IMR-90 (cell line): ENCODE measurements at regions not wholly inside any gene's neighbourhood (a gene's known extent, or its start where the extent isn't known, plus 50 kb on each side); places are given as distances from the start of the nearest gene placed in this dataset.

Experiments
- ATAC-seq: fragments of 200-7000 bp; cut with Tn5 transposase; 2 replicates; pipeline ENCODE4 v1.9.1; 2020; ENCODE audit warnings: low read depth, mild to moderate bottlenecking, moderate library complexity
- BruUV-seq: library from RNA; stranded (reverse); fragments of 400-500 nt; replicated peaks from 2 replicates; lab custom pipeline; 2021; lab: Mats Ljungman, UMichigan
- CTCF ChIA-PET: fragments of 300-600 bp; formaldehyde crosslinking; extraction: SDS; loops from one replicate; lab custom pipeline; 2021; ENCODE audit warnings: antibody characterized with exemption; lab: Yijun Ruan, JAX
- POLR2A ChIA-PET: fragments of 300-600 bp; sonication (Branson Sonifier 250); formaldehyde crosslinking; loops from one replicate; lab custom pipeline; 2022; ENCODE audit warnings: antibody characterized with exemption; ENCODE audit not compliant: unreplicated experiment; lab: Charles Lee
- DNase-seq: peaks from one replicate; pipeline ENCODE4 v3.0.0; 2013
- H2AFZ ChIP-seq: replicated peaks from 2 replicates; pipeline ENCODE3; 2013; ENCODE audit warnings: low read length, mild to moderate bottlenecking; ENCODE audit not compliant: poor library complexity
- H2AK5ac ChIP-seq: 2 replicates; pipeline ENCODE4 v1.6.1; 2013; ENCODE audit warnings: low read depth, low read length, inconsistent platforms
- H2AK9ac ChIP-seq: replicated peaks from 2 replicates; pipeline ENCODE3; 2013; ENCODE audit warnings: mild to moderate bottlenecking, low read depth, low read length, moderate library complexity; ENCODE audit not compliant: poor library complexity
- H2BK120ac ChIP-seq: 2 replicates; pipeline ENCODE4 v1.6.1; 2013; ENCODE audit warnings: low read depth, low read length, inconsistent platforms
- H2BK15ac ChIP-seq: 3 replicates; pipeline ENCODE4 v1.6.1; 2013; ENCODE audit warnings: low read depth, low read length, inconsistent platforms
- H2BK20ac ChIP-seq: 2 replicates; pipeline ENCODE4 v1.6.1; 2013; ENCODE audit warnings: low read depth, mild to moderate bottlenecking, inconsistent platforms, low read length, moderate library complexity
- H2BK5ac ChIP-seq: 2 replicates; pipeline ENCODE4 v1.6.1; 2013; ENCODE audit warnings: mild to moderate bottlenecking, low read depth, low read length, inconsistent platforms; ENCODE audit not compliant: poor library complexity, severe bottlenecking
- H3K14ac ChIP-seq: replicated peaks from 2 replicates; pipeline ENCODE4 v1.6.1; 2013; ENCODE audit warnings: low read depth, low read length, inconsistent platforms
- H3K18ac ChIP-seq: 2 replicates; pipeline ENCODE4 v1.6.1; 2013; ENCODE audit warnings: low read depth, low read length, control low read depth
- H3K23ac ChIP-seq: 2 replicates; pipeline ENCODE4 v1.6.1; 2013; ENCODE audit warnings: low read depth, low read length, inconsistent platforms
- H3K27ac ChIP-seq: 2 replicates; pipeline ENCODE4 v1.5.1; 2013; ENCODE audit warnings: mild to moderate bottlenecking, control low read depth, low read length; ENCODE audit not compliant: insufficient read depth
- H3K27me3 ChIP-seq: 2 replicates; pipeline ENCODE4 v1.6.1; 2013; ENCODE audit warnings: low read length; ENCODE audit not compliant: control insufficient read depth, insufficient read depth
- H3K36me3 ChIP-seq: 2 replicates; pipeline ENCODE4 v1.6.1; 2013; ENCODE audit warnings: low read length, mixed read lengths; ENCODE audit not compliant: control insufficient read depth, insufficient read depth
- H3K4ac ChIP-seq: 2 replicates; pipeline ENCODE4 v1.6.1; 2013; ENCODE audit warnings: low read depth, low read length, inconsistent platforms
- H3K4me1 ChIP-seq: 2 replicates; pipeline ENCODE4 v1.6.1; 2013; ENCODE audit warnings: low read length, mixed read lengths; ENCODE audit not compliant: control insufficient read depth, insufficient read depth
- H3K4me2 ChIP-seq: 2 replicates; pipeline ENCODE4 v1.6.1; 2013; ENCODE audit warnings: low read depth, mild to moderate bottlenecking, control low read depth, low read length, moderate library complexity
- H3K4me3 ChIP-seq: 2 replicates; pipeline ENCODE4 v1.5.1; 2013; ENCODE audit warnings: low read depth, mild to moderate bottlenecking, control low read depth, low read length, moderate library complexity; ENCODE audit not compliant: insufficient read depth
- H3K56ac ChIP-seq: 2 replicates; pipeline ENCODE4 v1.6.1; 2013; ENCODE audit warnings: low read length, inconsistent platforms; ENCODE audit not compliant: insufficient read depth; ENCODE audit errors: extremely low read depth
- H3K79me1 ChIP-seq, 2 experiments: 2 replicates each; pipeline ENCODE4 v1.6.1; 2013; ENCODE audit warnings: low read length in 2 of 2, inconsistent platforms in 1 of 2, low read depth in 1 of 2
- H3K9ac ChIP-seq: 2 replicates; pipeline ENCODE4 v1.6.1; 2013; ENCODE audit warnings: low read depth, low read length, control low read depth
- H3K9me1 ChIP-seq: 2 replicates; pipeline ENCODE4 v1.6.1; 2013; ENCODE audit warnings: low read length, inconsistent platforms; ENCODE audit not compliant: insufficient read depth
- H3K9me3 ChIP-seq: 2 replicates; pipeline ENCODE4 v1.6.1; 2013; ENCODE audit warnings: low read length; ENCODE audit not compliant: control insufficient read depth, insufficient read depth
- H4K20me1 ChIP-seq: 2 replicates; pipeline ENCODE4 v1.6.1; 2013; ENCODE audit warnings: low read length, inconsistent platforms; ENCODE audit not compliant: insufficient read depth
- H4K5ac ChIP-seq: 2 replicates; pipeline ENCODE4 v1.6.1; 2013; ENCODE audit warnings: mild to moderate bottlenecking, low read depth, low read length, control low read depth
- H4K8ac ChIP-seq, 2 experiments: 2 replicates each; pipeline ENCODE4 v1.6.1; 2013; ENCODE audit warnings: low read depth in 2 of 2, low read length in 2 of 2, control low read depth in 1 of 2, inconsistent platforms in 1 of 2
- H4K91ac ChIP-seq: 2 replicates; pipeline ENCODE4 v1.6.1; 2013; ENCODE audit warnings: low read depth, low read length, inconsistent platforms; ENCODE audit not compliant: insufficient read depth
- BHLHE40 ChIP-seq: fragments of 150-350 bp; IDR thresholded peaks from 2 replicates; pipeline ENCODE4 v1.6.1; 2016; ENCODE audit warnings: mild to moderate bottlenecking, low read depth, low read length
- CEBPB ChIP-seq: IDR thresholded peaks from 2 replicates; pipeline ENCODE4 v1.6.1; 2012; ENCODE audit warnings: low read depth, low read length, improper control_type of control experiment
- CTCF ChIP-seq: conservative IDR thresholded peaks from 2 replicates; pipeline ENCODE4 v1.5.1; 2012; ENCODE audit warnings: mild to moderate bottlenecking, low read depth, low read length, improper control_type of control experiment
- MXI1 ChIP-seq: IDR thresholded peaks from 2 replicates; pipeline ENCODE4 v1.6.1; 2012; ENCODE audit warnings: low read depth, mild to moderate bottlenecking, low read length, moderate library complexity, borderline replicate concordance
- RCOR1 ChIP-seq: IDR thresholded peaks from 2 replicates; pipeline ENCODE4 v1.6.1; 2012; ENCODE audit warnings: mild to moderate bottlenecking, low read length, improper control_type of control experiment; ENCODE audit not compliant: insufficient replicate concordance
- WGBS, 2 experiments: methylation state at CpG; one replicate each; pipeline versions ENCODE4 v1.1.5 to v1.1.7; 2013; ENCODE audit warnings: missing lambda C conversion rate in 2 of 2; ENCODE audit not compliant: insufficient read length in 1 of 2; ENCODE audit errors: extremely low coverage in 2 of 2; 5-methylcytosine and 5-hydroxymethylcytosine counted together
- dilution Hi-C: fragments of 300-500 bp; cut with HindIII; formaldehyde crosslinking; loops from one replicate; pipeline ENCODE4 v1.14.3; 2018; ENCODE audit warnings: low sequenced_read_pairs; ENCODE audit not compliant: unreplicated experiment
- in situ Hi-C: fragments of 300-500 bp; cut with MboI; formaldehyde crosslinking; loops from 3 replicates; pipeline ENCODE4 v1.14.3; 2019; ENCODE audit warnings: low sequenced_read_pairs, inconsistent platforms, mixed read lengths
- intact Hi-C: fragments of 100-400 bp; cut with micrococcal nuclease; formaldehyde crosslinking; loops from 2 replicates; pipeline ENCODE4 v1.10.0; 2022

GRCh38 chr17:72307836-72308235 is 187.0 kb downstream of the SOX9 start:
- POLR2A ChIA-PET = no interaction called here
- no peak overlapping the region for H4K5ac ChIP-seq
- CTCF ChIA-PET = no interaction called here
- no peak overlapping the region for H2BK120ac ChIP-seq
- no peak overlapping the region for H2AFZ ChIP-seq
- ATAC-seq = no peak
- no peak overlapping the region for H2AK9ac ChIP-seq
- no peak overlapping the region for H3K14ac ChIP-seq
- in situ Hi-C loops = no loop called here
- no peak overlapping the region for H3K4ac ChIP-seq
- no peaks in the 10 kb centered on the region for H3K79me1 ChIP-seq
- H4K20me1 ChIP-seq = no peaks in the 10 kb centered on the region; the same call in 1 of the 2 replicates
- H3K36me3 ChIP-seq = no peaks in the 10 kb centered on the region
- no peak overlapping the region for H3K4me3 ChIP-seq
- H3K4me1 ChIP-seq = peaks cover 5% of the 10 kb centered on the region; the same call in 1 of the 2 replicates
- H3K4me2 ChIP-seq = no peak overlapping the region
- BruUV-seq = no TSS peak
- dilution Hi-C loops = no loop called here
- H3K18ac ChIP-seq = no peak overlapping the region
- no peak for DNase-seq
- no peak overlapping the region for H3K27ac ChIP-seq
- intact Hi-C loops = no loop called here
- no peak for TF ChIP-seq CEBPB
- TF ChIP-seq BHLHE40 = no peak
- no peak for TF ChIP-seq MXI1
- TF ChIP-seq RCOR1 = no peak
- TF ChIP-seq CTCF = no peak
- no peak overlapping the region for H3K56ac ChIP-seq
- no peak overlapping the region for H2BK5ac ChIP-seq
- H3K27me3 ChIP-seq = no peaks in the 10 kb centered on the region
- H2BK15ac ChIP-seq = no peak overlapping the region
- no peak overlapping the region for H3K23ac ChIP-seq
- no peak overlapping the region for H3K9ac ChIP-seq
- H2AK5ac ChIP-seq = no peak overlapping the region
- no peak overlapping the region for H2BK20ac ChIP-seq
- no peak overlapping the region for H4K91ac ChIP-seq
- no peak overlapping the region for H4K8ac ChIP-seq
- WGBS, 2 experiments = no CpG with 5 or more reads among the region's 3 CpGs
- H3K9me1 ChIP-seq = peaks cover 11% of the 10 kb centered on the region
- H3K9me3 ChIP-seq = no peaks in the 10 kb centered on the region
